GM19372 (cell line): ENCODE measurements at regions not wholly inside any gene's neighbourhood (a gene's known extent, or its start where the extent isn't known, plus 50 kb on each side); places are given as distances from the start of the nearest gene placed in this dataset.
"Not testable (repeated sequence)": the region's sequence is repeated elsewhere in the genome, so short reads cannot be mapped to it uniquely, and the experiment has no call there.

Experiments used
- ATAC-seq: cut with Tn5 transposase; IDR thresholded peaks from one replicate; pipeline ENCODE4 v1.9.1; 2021; ENCODE audit warnings: mild to moderate bottlenecking, low read depth, moderate library complexity; ENCODE audit not compliant: unreplicated experiment

- ATAC-seq, result no peak
Measured at GRCh38 chr7:92976931-92977330, 140.6 kb upstream of the CDK6 start.

- no peak for ATAC-seq
Measured at GRCh38 chr7:92973974-92974373, 137.6 kb upstream of the CDK6 start.

DNA sequence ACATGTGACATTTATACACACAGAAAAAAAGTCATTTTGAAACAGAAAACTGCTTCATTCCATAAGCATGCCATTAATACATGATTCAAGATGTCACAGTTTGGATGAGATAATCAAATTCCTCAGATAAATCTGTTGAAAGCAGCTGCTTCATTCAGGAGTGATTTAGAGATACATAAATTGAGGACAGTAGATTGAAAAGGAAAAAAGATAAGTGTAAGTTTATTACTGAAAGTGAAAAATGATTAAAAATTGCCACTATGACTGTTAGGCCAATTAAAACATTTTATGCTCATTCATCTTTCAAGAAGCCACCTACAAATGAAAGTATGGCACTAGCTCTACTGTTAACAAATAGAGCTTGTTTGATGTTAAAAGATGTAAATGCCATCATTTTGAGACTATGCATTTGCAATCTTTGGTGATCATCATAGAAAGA, 136.9 kb upstream of the CDK6 start:
- ATAC-seq, result no peak

DNA sequence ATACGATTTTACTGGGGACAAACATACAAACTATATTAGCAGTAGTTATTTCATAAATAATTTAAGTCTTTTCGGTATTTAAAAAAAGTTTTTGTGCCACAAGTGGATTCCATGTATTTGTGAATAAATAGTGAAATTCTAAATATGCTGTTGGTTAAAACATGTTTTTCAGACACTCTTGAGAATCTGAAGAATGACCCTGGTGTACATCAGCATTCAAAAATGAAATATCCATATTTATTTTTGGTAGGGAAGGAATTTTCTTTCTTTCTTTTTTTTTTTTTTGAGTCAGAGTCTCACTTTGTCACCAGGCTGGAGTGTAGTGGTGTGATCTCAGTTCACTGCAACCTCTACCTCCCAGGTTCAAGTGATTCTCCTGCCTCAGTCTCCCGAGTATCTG, 136.1 kb upstream of the CDK6 start:
- ATAC-seq, result no peak

GRCh38 chr7:92969061-92969460, 132.7 kb upstream of the CDK6 start:
- no peak for ATAC-seq

DNA sequence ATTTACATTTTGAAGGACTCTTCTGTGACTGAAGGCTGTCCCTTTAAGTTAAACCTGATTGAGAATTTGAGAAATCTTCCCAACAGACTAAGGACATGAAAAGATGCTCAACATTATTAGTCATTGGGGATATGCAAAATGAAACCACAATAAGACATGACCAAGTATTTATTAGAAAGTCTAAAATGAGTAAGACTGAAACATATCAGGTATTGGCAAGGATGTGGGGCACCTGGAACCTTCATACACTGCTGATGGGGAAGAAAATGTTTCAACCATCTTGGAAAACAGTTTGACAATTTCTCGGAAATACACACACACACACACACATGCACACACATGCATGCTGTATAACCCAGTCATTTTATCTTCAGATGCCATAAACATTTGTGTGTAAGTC, 132.1 kb upstream of the CDK6 start:
- ATAC-seq, result no peak

GRCh38 chr7:92967238-92967637, 130.9 kb upstream of the CDK6 start:
- no peak for ATAC-seq

DNA sequence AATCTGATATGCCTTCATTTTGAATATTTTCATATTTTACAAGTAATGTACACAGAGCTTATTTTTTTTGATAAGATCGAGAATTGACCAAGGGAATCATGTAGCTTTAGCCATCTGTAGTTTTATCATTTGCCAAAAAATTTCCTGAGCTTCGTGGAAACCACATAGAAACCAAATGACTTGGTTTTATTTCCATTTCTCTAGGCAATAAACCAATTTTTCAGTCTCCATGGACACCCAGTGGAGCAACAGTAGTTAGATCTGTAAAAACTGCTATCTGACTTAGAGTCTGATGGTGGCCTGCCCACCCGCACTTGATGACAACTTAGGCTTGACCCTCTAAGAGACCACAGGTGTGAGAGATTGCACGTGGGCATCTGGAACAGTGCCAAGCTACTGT, 127.8 kb upstream of the CDK6 start:
- ATAC-seq, result no peak

DNA sequence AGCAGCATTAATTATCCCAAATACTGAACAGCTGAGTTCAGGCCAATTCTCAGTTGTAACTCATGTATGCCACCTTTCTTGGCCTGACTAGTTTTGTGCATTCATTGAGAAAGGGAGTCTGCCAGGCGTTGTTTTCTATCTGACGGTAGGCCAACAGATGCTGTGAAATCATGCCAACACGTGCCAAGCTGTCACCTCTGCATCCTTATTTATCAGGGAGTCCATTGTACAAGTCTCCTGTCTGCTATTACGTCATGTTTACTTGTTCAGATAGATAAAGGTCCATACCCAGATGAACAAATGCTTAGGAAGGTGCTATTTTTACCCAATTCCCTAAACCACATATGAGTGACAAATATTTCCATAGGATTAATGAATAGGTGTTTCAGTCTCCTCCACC, 127.2 kb upstream of the CDK6 start:
- ATAC-seq, result no peak

- no peak for ATAC-seq
Measured at GRCh38 chr7:92961961-92962360, 125.6 kb upstream of the CDK6 start.

DNA sequence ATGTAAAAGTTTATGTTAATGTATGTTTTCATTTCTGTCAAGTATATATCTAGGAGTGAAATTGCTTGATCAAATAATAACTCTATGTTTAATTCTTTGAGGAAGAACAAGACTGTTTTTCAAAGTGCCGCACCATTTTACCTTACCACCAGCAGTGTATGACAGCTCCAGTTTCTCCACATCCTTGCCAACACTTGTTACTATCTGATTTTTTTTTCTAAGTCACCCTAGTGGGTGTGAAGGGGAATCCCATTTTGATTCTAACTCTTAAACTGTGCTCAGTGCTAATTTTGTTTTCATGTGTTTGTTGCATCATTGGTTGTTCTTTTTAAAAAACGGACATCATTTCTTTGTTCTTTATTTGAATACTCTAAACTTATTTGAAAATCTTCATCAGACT, 120.2 kb upstream of the CDK6 start:
- ATAC-seq, result no peak

DNA sequence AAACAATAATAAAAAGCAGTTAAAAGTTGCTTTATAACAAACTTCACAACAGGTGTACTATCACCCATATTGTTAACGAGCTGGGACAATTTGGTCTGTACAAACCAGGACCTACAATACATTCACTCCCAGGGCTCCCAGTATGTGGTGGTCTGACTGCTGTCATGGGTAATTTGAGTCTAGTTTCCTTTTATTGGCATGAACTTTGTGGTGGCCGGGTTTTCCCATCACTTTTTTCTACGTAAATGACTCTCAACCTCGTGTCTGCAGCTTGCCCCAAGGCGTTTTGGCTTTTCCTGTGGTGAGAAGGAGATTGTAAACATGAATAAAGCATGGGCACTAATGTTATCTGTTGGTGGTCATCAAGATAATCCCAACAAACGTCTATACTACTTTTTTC, 118.7 kb upstream of the CDK6 start:
- no peak for ATAC-seq

DNA sequence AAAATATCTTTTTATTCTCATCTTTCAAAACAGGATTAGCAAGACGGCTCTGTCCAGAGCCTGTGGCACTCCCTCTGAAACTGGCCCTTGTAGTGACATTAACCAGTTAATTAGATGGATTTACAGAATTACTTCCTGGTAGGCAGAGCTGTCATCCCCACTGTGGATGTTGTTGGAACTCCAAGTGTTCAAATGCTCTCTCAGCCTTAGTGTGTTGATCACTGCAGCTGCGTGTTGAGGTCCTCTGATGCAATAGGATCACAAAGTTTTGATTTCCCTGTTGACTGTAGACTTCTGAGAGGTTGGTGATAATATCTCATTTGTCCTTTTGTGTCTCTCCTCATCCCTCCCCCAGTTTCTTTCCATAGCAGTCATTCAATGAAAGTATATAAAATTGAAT, 117.3 kb upstream of the CDK6 start:
- no peak for ATAC-seq

DNA sequence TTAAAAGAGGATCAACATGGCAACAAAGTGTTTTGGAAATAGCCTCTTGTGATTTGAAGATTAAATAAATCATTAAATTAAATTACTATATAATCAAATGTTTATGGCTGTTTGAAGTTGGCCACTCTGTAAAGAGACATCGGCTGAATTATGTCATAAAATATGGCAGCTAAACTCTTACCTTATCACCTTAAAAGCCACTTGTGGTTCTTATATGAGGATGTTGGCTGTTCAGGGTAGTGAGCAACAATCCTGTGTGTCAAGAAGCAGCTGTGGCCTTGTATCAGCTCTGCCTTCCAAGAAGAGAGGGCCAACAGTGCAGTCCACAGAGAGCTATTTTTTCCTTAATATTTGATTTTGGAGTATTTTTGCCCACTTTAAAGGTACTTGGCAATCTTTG, 113.4 kb upstream of the CDK6 start:
- ATAC-seq, result no peak

- ATAC-seq, result no peak
Measured at GRCh38 chr7:92945840-92946239, 109.5 kb upstream of the CDK6 start.

DNA sequence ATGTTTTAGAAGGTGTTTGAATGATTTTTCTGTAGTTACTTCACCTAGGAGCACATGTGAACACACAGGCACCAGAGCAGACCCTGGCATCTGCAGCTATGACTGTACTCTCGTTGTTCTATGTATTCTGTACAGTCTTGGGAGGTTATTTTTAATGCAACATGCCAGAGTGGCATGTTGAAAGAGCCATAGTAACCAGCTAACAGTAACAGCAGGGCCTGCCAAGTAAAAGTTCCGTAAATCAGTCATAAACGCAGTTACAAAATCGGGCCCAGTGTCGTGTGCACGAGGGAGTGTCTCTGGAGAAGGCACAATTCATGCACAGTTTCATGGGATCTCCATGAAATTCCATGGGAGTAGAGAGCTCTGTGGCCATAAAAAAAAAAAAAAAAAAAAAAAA, 108.3 kb upstream of the CDK6 start:
- no peak for ATAC-seq

DNA sequence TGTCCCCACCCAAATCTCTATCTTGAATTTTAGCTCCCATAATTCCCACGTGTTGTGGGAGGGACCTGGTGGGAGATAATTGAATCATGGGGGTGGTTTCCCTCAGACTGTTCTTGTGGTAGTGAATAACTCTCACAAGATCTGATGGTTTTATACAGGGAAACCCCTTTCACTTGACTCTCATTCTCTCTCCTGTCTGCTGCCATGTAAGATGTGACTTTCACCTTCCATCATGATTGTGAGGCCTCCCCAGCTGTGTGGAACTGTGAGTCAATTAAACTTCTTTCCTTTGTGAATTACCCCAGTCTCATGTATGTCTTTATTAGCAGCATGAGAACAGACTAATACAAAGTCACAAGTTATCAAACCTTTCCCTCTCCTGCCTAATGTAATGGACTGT, 106.3 kb upstream of the CDK6 start:
- not testable (repeated sequence) for ATAC-seq

DNA sequence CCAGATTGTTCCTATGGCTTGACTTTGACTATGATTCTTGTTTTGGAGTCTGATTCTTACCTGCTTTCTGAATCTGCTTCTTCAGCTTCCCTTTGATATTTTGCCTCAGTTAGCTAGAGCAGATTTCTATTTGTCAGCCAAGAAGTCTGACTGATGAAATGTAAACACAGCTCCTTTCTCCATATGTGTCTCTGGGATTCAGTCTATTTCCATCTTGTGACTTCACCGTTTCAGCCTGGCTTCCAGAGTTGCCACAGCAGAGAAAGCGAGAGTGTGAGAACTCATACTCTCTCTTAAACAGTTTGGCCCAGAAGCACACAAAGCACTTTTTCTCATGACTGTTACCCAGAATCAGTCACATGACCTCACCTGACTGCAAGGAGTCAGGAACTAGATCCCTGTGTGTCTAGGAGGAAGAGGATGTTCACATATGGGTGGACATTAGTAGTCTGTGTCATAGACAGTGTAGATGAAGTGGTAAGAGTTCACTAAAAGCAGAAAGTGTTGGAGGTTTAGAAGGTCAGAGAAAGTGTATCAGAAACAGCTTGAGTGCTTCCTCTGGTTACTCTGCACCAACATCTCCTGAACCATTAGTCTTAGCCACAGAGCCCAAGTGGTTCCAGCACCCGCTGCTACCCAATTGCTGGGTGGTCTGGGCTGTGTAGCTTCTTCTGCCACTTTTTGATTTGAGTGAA, 103.4 kb upstream of the CDK6 start:
- no peak for ATAC-seq

GRCh38 chr7:92934096-92934495, 97.7 kb upstream of the CDK6 start:
- ATAC-seq, result no peak

- ATAC-seq, result no peak
Measured at GRCh38 chr7:92932450-92932849, 96.1 kb upstream of the CDK6 start.

- ATAC-seq, result no peak
Measured at GRCh38 chr7:92930404-92930803, 94.0 kb upstream of the CDK6 start.

DNA sequence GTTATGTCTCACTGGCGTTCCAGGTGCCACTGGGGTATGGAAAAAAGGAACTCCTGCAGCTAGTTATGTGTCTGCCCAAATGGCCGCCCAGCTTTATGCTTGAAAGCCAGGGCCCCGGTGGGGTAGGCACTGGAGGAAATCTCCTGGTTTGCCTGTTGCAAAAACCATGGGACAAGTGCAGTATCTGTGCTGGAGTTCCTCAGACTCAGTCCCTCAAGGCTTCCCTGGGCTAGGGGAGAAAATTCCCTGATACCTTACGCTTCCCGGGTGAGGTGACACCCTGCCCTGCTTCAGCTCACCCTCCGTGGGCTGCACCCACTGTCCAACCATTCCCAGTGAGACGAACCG, 90.3 kb upstream of the CDK6 start:
- ATAC-seq, result no peak
